ENCODE measurements at regions not wholly inside any gene's neighbourhood (a gene's known extent, or its start where the extent isn't known, plus 50 kb on each side); places are given as distances from the start of the nearest gene placed in this dataset.

DNA sequence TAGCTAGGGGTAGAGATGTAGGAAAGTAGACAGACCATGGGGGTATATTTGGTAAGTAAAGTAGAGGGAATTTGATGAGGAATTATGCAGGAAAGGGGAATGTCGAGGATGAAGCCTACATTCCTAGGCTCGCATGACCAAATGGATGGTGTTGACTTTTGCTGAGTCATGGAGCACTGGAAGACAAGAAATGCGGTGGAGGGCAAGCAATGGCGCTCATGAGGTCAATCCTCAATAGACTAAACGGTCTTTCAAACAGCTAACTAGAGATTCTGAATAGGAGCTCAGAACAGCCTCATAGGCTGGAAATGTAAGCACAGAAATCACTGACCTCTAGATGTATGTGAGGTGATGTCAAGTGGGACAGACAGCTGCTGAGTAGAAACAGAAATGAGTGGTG, 50.7 kb upstream of the FST start:
- TF ChIP-seq, protein P1, sequence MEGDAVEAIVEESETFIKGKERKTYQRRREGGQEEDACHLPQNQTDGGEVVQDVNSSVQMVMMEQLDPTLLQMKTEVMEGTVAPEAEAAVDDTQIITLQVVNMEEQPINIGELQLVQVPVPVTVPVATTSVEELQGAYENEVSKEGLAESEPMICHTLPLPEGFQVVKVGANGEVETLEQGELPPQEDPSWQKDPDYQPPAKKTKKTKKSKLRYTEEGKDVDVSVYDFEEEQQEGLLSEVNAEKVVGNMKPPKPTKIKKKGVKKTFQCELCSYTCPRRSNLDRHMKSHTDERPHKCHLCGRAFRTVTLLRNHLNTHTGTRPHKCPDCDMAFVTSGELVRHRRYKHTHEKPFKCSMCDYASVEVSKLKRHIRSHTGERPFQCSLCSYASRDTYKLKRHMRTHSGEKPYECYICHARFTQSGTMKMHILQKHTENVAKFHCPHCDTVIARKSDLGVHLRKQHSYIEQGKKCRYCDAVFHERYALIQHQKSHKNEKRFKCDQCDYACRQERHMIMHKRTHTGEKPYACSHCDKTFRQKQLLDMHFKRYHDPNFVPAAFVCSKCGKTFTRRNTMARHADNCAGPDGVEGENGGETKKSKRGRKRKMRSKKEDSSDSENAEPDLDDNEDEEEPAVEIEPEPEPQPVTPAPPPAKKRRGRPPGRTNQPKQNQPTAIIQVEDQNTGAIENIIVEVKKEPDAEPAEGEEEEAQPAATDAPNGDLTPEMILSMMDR (IDR thresholded peaks at IDR 0.05; ENCODE audit: unreplicated experiment) = no peak
- no peak overlapping the region for H3K4me3 Mint-ChIP-seq (ENCODE audit: low read depth, unreplicated experiment)
- no peak for DNase-seq
- CTCF ChIA-PET = interaction anchor here (1.6 kb wide), 1 partner anchor 167 kb away, joined by 19 read pairs; no protein-coding TSS in a partner anchor
- H3K9me3 Mint-ChIP-seq (ENCODE audit: low read depth, unreplicated experiment) = peaks cover 3% of the 10 kb centered on the region
- peaks cover 5% of the 10 kb centered on the region for H3K36me3 Mint-ChIP-seq (ENCODE audit: insufficient read depth, unreplicated experiment)
- peaks cover 50% of the 10 kb centered on the region for H3K4me1 Mint-ChIP-seq (ENCODE audit: low read depth, unreplicated experiment)
- no peaks in the 10 kb centered on the region for H3K27me3 Mint-ChIP-seq (ENCODE audit: unreplicated experiment)
- intact Hi-C loops (cut with micrococcal nuclease; ENCODE audit: unreplicated experiment) = loop anchor here (1.0 to 5.0 kb wide), 6 partner anchors 48 to 787 kb away; no protein-coding TSS in a partner anchor
- H3K27ac Mint-ChIP-seq (ENCODE audit: unreplicated experiment) = peak overlapping the region; percentile 27
- no TSS peak for BruUV-seq (replicated peaks)

GRCh38 chr5:53430618-53431252, 49.7 kb upstream of the FST start:
- Mint-ChIP-seq H3K4me1 (ENCODE audit: low read depth, unreplicated experiment) (peaks cover 51% of the 10 kb centered on the region), H3K9me3 (ENCODE audit: low read depth, unreplicated experiment) (peaks cover 3% of the 10 kb centered on the region), H3K36me3 (ENCODE audit: insufficient read depth, unreplicated experiment) (peaks cover 5% of the 10 kb centered on the region), H3K4me3 (ENCODE audit: low read depth, unreplicated experiment) (no peak overlapping the region), H3K27me3 (ENCODE audit: unreplicated experiment) (no peaks in the 10 kb centered on the region), H3K27ac (ENCODE audit: unreplicated experiment) (peak overlapping the region; percentile 27)
- no TSS peak for BruUV-seq (replicated peaks)
- TF ChIP-seq, protein P1 (IDR thresholded peaks at IDR 0.05; ENCODE audit: unreplicated experiment) = peak; percentile 66
- intact Hi-C loops (cut with micrococcal nuclease; ENCODE audit: unreplicated experiment) = loop anchor here (1.0 to 5.0 kb wide), 6 partner anchors 47 to 786 kb away; no protein-coding TSS in a partner anchor
- peak; percentile 34 for DNase-seq
- CTCF ChIA-PET = interaction anchor here (0.6 to 1.6 kb wide), 15 partner anchors 25 to 1678 kb away, joined by 3 to 19 read pairs (median 4); no protein-coding TSS in a partner anchor
